Heart right ventricle (tissue), 16 donors: ENCODE measurements at regions not wholly inside any gene's neighbourhood (a gene's known extent, or its start where the extent isn't known, plus 50 kb on each side); places are given as distances from the start of the nearest gene placed in this dataset.
"Not testable (repeated sequence)": the region's sequence is repeated elsewhere in the genome, so short reads cannot be mapped to it uniquely, and the experiment has no call there.

Experiments
- ATAC-seq, 8 donors: fragments of 200-7000 bp; cut with Tn5 transposase; one replicate each; pipeline ENCODE4 v1.9.1; 2020; ENCODE audit warnings: mild to moderate bottlenecking in 8 of 8, moderate library complexity in 8 of 8, moderate number of reproducible peaks in 1 of 8
- DNase-seq, 2 donors: peaks; one replicate each; pipeline ENCODE4 v3.0.0-alpha.2; 2020
- H3K27ac ChIP-seq, 10 donors: fragments of 200-600 bp; sonication (generic) in 2 of 10; one replicate each; pipeline versions ENCODE4 v1.5.0 to v1.8.0; 2020 to 2022; ENCODE audit warnings: mild to moderate bottlenecking in 3 of 10
- H3K27me3 ChIP-seq, 7 donors: fragments of 200-600 bp; one replicate each; pipeline ENCODE4 v1.8.0; 2021 to 2022; ENCODE audit warnings: mild to moderate bottlenecking in 2 of 7
- H3K36me3 ChIP-seq, 9 donors: fragments of 200-600 bp; sonication (generic) in 1 of 9; one replicate each; pipeline versions ENCODE4 v1.5.0 to v1.8.0; 2020 to 2022; ENCODE audit warnings: mild to moderate bottlenecking in 2 of 9
- H3K4me1 ChIP-seq, 9 donors: fragments of 200-600 bp; sonication (generic) in 1 of 9; one replicate each; pipeline versions ENCODE4 v1.5.0 to v1.8.0; 2020 to 2022; ENCODE audit warnings: mild to moderate bottlenecking in 4 of 9
- H3K4me3 ChIP-seq, 10 donors: fragments of 200-600 bp; sonication (generic) in 2 of 10; one replicate each; pipeline versions ENCODE4 v1.5.0 to v1.8.0; 2020 to 2022; ENCODE audit warnings: mild to moderate bottlenecking in 7 of 10, moderate library complexity in 2 of 10
- H3K9me3 ChIP-seq, 11 donors: fragments of 200-600 bp in 10 of 11; sonication (generic) in 2 of 11; one replicate each; pipeline versions ENCODE4 v1.5.0 to v1.8.0; 2013 to 2022; ENCODE audit warnings: mild to moderate bottlenecking in 2 of 11, control low read depth in 1 of 11, moderate library complexity in 1 of 11
- CTCF ChIP-seq, 9 donors: fragments of 200-600 bp; sonication (generic) in 2 of 9; IDR thresholded peaks; one replicate each; pipeline versions ENCODE4 v1.5.0 to v1.8.0; 2021 to 2022; ENCODE audit warnings: antibody characterized with exemption in 9 of 9, mild to moderate bottlenecking in 5 of 9, moderate library complexity in 1 of 9
- WGBS, 2 donors: extraction: QIAGEN DNeasy Blood & Tissue Kit; methylation state at CpG; one replicate each; pipeline ENCODE4 v1.1.7; 2013; ENCODE audit warnings: inconsistent platforms in 1 of 2; 5-methylcytosine and 5-hydroxymethylcytosine counted together
- intact Hi-C, 10 donors: fragments of 100-400 bp; cut with DNase I; formaldehyde crosslinking; loops; one replicate each; pipeline versions ENCODE4 v1.11.1 to v1.14.2; 2022
- donor health status: Arrhythmogenic right ventricular cardiomyopathy.
- donor health status: ischemic (EF 13 %, LVEDD 7.1; RV severe dilation, severe dysfunction).
- donor health status: healthy with polysubstance abuse.
- donor health status: DM: no; HTN: yes; CAD: no.
- donor health status: DM: no; HTN: no; CAD: no.
- donor health status: ischemic (EF 25% LVEDD 6.9; RV normal size, moderate dysfunction).
- donor health status: ischemic (EF 25% LVEDD 5.7; RV mildly dilated, moderate dysfunction).
- donor health status: healthy.
- donor health status: DM: yes; HTN: yes; CAD: no.
- donor health status: Ischemic cardiomyopathy.
- donor health status: ischemic (EF 35%, LVEDD 5.7; RV mildly dilated, moderate dysfunction).
- donor health status: nonischemic (EF 11% LVEDD 7.7; RV severe dilation, severe dysfunction).
- donor health status: DM: yes; HTN: yes; CAD: no.
- donor health status: PGD.
- donor health status: ischemic (EF 29% LVEDD 5.4; RV normal size, mild dysfunction).
- donor health status: nonischemic (EF 23%, LVEDD 6.1; RV moderate dilation, normal function).

- TF ChIP-seq CTCF (IDR thresholded peaks at IDR 0.05): no peak
- DNase-seq (no peak), ATAC-seq (no peak)
- Histone ChIP-seq H3K36me3 (no peaks in the 10 kb centered on the region), H3K4me1 (no peaks in the 10 kb centered on the region), H3K27me3 (no peaks in the 10 kb centered on the region), H3K27ac (no peak overlapping the region), H3K9me3 (peaks cover 0 to 51% (median 10%) of the 10 kb centered on the region in 11 donors), H3K4me3 (no peak overlapping the region)
- WGBS, 2 donors: 87 to 92% methylated on average over 3 of the region's 3 CpGs
- intact Hi-C loops: no loop called here
Measured at GRCh38 chr18:51506811-51507210, 309.3 kb upstream of the MEX3C start.

- DNase-seq: not testable (repeated sequence)
Measured at GRCh38 chr18:51508410-51508809, 310.9 kb upstream of the MEX3C start.

GRCh38 chr18:51510020-51510419, 312.5 kb upstream of the MEX3C start:
- Histone ChIP-seq H3K4me1 (no peaks in the 10 kb centered on the region), H3K36me3 (no peaks in the 10 kb centered on the region), H3K4me3 (no peak overlapping the region), H3K9me3 (peaks cover 0 to 51% (median 10%) of the 10 kb centered on the region in 11 donors), H3K27me3 (no peaks in the 10 kb centered on the region), H3K27ac (no peak overlapping the region)
- TF ChIP-seq CTCF (IDR thresholded peaks at IDR 0.05): no peak
- ATAC-seq (no peak), DNase-seq (no peak)
- intact Hi-C loops: no loop called here

More at GRCh38 chr18:51508410-51508809, 310.9 kb upstream of the MEX3C start:
- H3K27ac ChIP-seq, H3K36me3 ChIP-seq, ATAC-seq, H3K27me3 ChIP-seq, intact Hi-C loops, H3K4me3 ChIP-seq, H3K4me1 ChIP-seq: not testable (repeated sequence)
- H3K9me3 ChIP-seq: peaks cover 0 to 51% (median 10%) of the 10 kb centered on the region in 11 donors
- 88 to 90% methylated on average over 7 of the region's 7 CpGs for WGBS, 2 donors

GRCh38 chr18:51513517-51513916, 316.0 kb upstream of the MEX3C start:
- H3K4me3 ChIP-seq: no peak overlapping the region
- no peaks in the 10 kb centered on the region for H3K4me1 ChIP-seq
- intact Hi-C loops: no loop called here
- H3K36me3 ChIP-seq: no peaks in the 10 kb centered on the region
- no peak for TF ChIP-seq CTCF (IDR thresholded peaks at IDR 0.05)
- H3K9me3 ChIP-seq: peaks cover 0 to 30% (median under 1%) of the 10 kb centered on the region in 11 donors
- no peak for DNase-seq
- H3K27ac ChIP-seq: no peak overlapping the region
- H3K27me3 ChIP-seq: no peaks in the 10 kb centered on the region
- peak in 1 of 8 donors; percentile 80 for ATAC-seq

- Histone ChIP-seq H3K27ac (no peak overlapping the region), H3K36me3 (no peaks in the 10 kb centered on the region), H3K4me3 (no peak overlapping the region), H3K9me3 (peaks cover 0 to 24% (median 0%) of the 10 kb centered on the region in 11 donors), H3K27me3 (no peaks in the 10 kb centered on the region), H3K4me1 (no peaks in the 10 kb centered on the region)
- ATAC-seq: no peak
- TF ChIP-seq CTCF (IDR thresholded peaks at IDR 0.05): no peak
- 70 to 73% methylated on average over 2 of the region's 2 CpGs for WGBS, 2 donors
- DNase-seq: no peak
- intact Hi-C loops: no loop called here
Measured at GRCh38 chr18:51514128-51514527, 316.6 kb upstream of the MEX3C start.
